A549 (cell line): ENCODE measurements at regions not wholly inside any gene's neighbourhood (a gene's known extent, or its start where the extent isn't known, plus 50 kb on each side); places are given as distances from the start of the nearest gene placed in this dataset.

Source experiments
- BCL3 ChIP-seq: fragments of >200 bp; sonication (Bioruptor Twin); formaldehyde crosslinking; IDR thresholded peaks from 3 replicates; pipeline ENCODE4 v1.6.1; 2016
- CHD2 ChIP-seq: fragments of 150-350 bp; IDR thresholded peaks from 2 replicates; pipeline ENCODE4 v1.6.1; 2014; ENCODE audit warnings: low read length; ENCODE audit not compliant: partially characterized antibody
- CTCF ChIP-seq: fragments of >200 bp; sonication (Bioruptor Twin); formaldehyde crosslinking; IDR thresholded peaks from 3 replicates; pipeline ENCODE4 v1.5.1; 2016
- EP300 ChIP-seq, 2 experiments: fragments of >200 bp; sonication (Bioruptor Twin); formaldehyde crosslinking; IDR thresholded peaks; 2 replicates in 1 of 2; 3 replicates in 1 of 2; pipeline ENCODE4 v1.6.1; 2016 to 2017
- MAFK ChIP-seq: fragments of 450-650 bp; IDR thresholded peaks from 2 replicates; pipeline ENCODE4 v1.6.1; 2014; ENCODE audit not compliant: partially characterized antibody
- MAX ChIP-seq: IDR thresholded peaks from 2 replicates; pipeline ENCODE4 v1.6.1; 2012
- POLR2A ChIP-seq: IDR thresholded peaks from 2 replicates; pipeline ENCODE4 v1.6.1; 2012; ENCODE audit warnings: mild to moderate bottlenecking, low read length
- REST ChIP-seq: fragments of 200-600 bp; sonication (generic); IDR thresholded peaks from 2 replicates; pipeline ENCODE4 v1.6.1; 2016; ENCODE audit warnings: antibody characterized with exemption, mild to moderate bottlenecking, moderate library complexity
- RFX5 ChIP-seq: fragments of 450-650 bp; IDR thresholded peaks from 2 replicates; pipeline ENCODE4 v1.7.1; 2014; ENCODE audit warnings: antibody characterized with exemption, mild to moderate bottlenecking, moderate library complexity
- SREBF2 ChIP-seq: fragments of 450-650 bp; IDR thresholded peaks from 2 replicates; pipeline ENCODE4 v1.6.1; 2014; ENCODE audit warnings: mild to moderate bottlenecking, moderate library complexity

- TF ChIP-seq CHD2 (no peak), CTCF (no peak), EP300 (IDR thresholded peaks at IDR 0.05) (no peak), POLR2A (no peak), MAFK (no peak), BCL3 (no peak), SREBF2 (no peak), RFX5 (no peak), MAX (no peak), REST (no peak)
Measured at GRCh38 chr5:28421141-28421540, 1382.8 kb upstream of the CDH9 start.
